ENCODE measurements at regions not wholly inside any gene's neighbourhood (a gene's known extent, or its start where the extent isn't known, plus 50 kb on each side); places are given as distances from the start of the nearest gene placed in this dataset.
"Not testable (repeated sequence)": the region's sequence is repeated elsewhere in the genome, so short reads cannot be mapped to it uniquely, and the experiment has no call there.

DNA sequence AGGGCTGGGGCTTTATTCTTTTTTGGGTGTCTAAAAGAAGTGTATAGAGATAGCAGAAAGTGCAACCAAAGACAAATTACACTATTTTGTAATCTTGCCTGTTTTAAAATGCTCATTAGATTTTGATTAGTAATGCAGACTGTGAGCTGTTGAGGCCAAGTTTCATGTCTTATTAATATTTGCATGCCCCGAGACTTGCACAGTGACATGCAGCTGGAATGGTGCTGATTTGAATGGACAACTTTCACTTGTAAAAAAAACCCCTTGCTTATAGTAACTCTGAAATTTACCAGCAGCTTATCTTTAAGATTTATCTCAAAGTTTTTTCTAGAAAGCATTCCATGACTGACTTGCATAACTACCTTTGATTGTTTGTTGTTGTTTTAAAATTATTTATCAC lies 835.1 kb upstream of the IGFBP7 start:
- FAIRE-seq (no peak), DNase-seq (ENCODE audit: low read depth) (no peak)
- no peaks in the 10 kb centered on the region for H3K27me3 ChIP-seq (ENCODE audit: control insufficient read depth, insufficient read depth, low read length)
- TF ChIP-seq, protein P1, sequence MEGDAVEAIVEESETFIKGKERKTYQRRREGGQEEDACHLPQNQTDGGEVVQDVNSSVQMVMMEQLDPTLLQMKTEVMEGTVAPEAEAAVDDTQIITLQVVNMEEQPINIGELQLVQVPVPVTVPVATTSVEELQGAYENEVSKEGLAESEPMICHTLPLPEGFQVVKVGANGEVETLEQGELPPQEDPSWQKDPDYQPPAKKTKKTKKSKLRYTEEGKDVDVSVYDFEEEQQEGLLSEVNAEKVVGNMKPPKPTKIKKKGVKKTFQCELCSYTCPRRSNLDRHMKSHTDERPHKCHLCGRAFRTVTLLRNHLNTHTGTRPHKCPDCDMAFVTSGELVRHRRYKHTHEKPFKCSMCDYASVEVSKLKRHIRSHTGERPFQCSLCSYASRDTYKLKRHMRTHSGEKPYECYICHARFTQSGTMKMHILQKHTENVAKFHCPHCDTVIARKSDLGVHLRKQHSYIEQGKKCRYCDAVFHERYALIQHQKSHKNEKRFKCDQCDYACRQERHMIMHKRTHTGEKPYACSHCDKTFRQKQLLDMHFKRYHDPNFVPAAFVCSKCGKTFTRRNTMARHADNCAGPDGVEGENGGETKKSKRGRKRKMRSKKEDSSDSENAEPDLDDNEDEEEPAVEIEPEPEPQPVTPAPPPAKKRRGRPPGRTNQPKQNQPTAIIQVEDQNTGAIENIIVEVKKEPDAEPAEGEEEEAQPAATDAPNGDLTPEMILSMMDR (IDR thresholded peaks at IDR 0.05; ENCODE audit: insufficient read depth, low read length, severe bottlenecking): no peak
- no peak overlapping the region for H3K4me3 ChIP-seq (ENCODE audit: low read depth, low read length)
- H3K36me3 ChIP-seq (ENCODE audit: control insufficient read depth, insufficient read depth, low read length): no peaks in the 10 kb centered on the region

DNA sequence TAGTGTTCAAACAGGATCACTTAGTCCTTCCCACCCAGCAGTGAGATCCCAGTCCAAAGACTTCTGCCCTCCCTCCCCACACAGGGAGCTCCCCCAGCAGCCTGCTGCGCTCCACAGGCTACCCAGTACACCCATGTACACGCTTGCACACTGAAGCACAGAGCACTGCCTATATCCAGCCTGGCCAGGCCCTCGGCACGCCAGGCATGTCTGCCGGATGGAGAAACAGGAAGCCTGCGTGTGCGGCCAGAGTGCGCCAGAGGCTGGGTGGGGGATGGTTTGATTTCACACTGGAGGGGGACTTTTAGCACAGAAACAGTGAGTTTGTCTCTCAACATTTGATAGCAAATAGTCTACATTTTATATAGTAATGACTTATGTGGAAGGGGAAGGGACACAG lies 833.5 kb upstream of the IGFBP7 start:
- FAIRE-seq (no peak), DNase-seq (ENCODE audit: low read depth) (no peak)
- Histone ChIP-seq H3K36me3 (ENCODE audit: control insufficient read depth, insufficient read depth, low read length) (no peaks in the 10 kb centered on the region), H3K4me3 (ENCODE audit: low read depth, low read length) (no peak overlapping the region), H3K27me3 (ENCODE audit: control insufficient read depth, insufficient read depth, low read length) (no peaks in the 10 kb centered on the region)
- TF ChIP-seq, protein P1 (IDR thresholded peaks at IDR 0.05; ENCODE audit: insufficient read depth, low read length, severe bottlenecking): no peak

DNA sequence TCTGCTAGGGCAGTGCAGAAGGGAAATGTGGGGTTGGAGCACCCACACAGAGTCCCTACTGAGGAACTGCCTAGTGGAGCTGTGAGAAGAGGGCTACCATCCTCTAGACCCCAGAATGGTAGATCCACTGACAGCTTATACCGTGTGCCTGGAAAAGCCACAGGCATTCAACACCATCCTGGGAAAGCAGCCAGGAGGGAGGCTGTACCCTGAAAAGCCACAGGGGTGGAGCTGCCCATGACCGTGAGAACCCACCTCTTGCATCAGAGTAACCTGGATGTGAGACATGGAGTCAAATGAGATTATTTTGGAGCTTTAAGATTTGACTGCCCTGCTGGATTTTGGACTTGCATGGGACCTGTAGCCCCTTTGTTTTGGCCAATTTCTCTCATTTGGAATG lies 827.1 kb upstream of the IGFBP7 start:
- DNase-seq (ENCODE audit: low read depth); H3K4me3 ChIP-seq (ENCODE audit: low read depth, low read length); H3K36me3 ChIP-seq (ENCODE audit: control insufficient read depth, insufficient read depth, low read length); FAIRE-seq; H3K27me3 ChIP-seq (ENCODE audit: control insufficient read depth, insufficient read depth, low read length): not testable (repeated sequence)

DNA sequence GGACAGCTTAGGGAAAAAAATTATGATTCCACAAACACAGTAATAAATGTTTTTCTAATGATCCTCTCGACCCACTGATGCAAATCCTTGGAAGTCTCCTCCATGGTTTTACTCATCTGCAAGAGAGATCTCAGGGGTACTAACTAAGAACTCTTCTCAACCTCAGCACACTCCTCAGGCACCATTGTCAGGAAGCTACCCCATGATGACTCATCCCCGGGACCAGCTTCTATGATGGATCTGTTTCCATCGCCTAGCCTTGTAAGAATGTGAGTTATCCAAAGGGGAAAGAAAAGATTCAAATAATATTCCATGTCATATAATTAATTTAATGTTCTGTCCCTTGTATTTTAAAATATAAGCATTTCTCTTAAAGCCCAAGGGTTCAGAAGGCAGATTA lies 816.1 kb upstream of the IGFBP7 start:
- DNase-seq (ENCODE audit: low read depth) (no peak), FAIRE-seq (no peak)
- H3K27me3 ChIP-seq (ENCODE audit: control insufficient read depth, insufficient read depth, low read length): no peaks in the 10 kb centered on the region
- TF ChIP-seq, protein P1 (IDR thresholded peaks at IDR 0.05; ENCODE audit: insufficient read depth, low read length, severe bottlenecking): no peak
- no peak overlapping the region for H3K4me3 ChIP-seq (ENCODE audit: low read depth, low read length)
- H3K36me3 ChIP-seq (ENCODE audit: control insufficient read depth, insufficient read depth, low read length): no peaks in the 10 kb centered on the region

DNA sequence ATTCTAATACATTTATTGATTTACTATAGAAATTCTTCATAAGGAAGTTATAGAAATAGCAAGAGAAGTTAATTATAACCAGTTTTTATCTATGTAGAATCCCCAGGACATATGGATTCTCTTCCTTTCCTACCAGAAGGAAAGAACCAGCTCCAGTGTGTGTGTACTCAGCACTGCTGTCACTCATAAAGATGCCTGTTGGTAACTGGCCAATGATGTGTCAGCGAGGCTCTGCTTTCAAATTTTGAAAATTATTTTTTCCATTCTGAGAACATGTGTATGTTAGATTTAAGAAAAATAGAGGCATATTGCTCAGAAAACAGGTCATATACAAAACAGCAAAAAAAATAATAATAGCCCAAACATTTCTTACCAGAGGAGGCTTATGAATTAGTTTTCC lies 814.8 kb upstream of the IGFBP7 start:
- no peaks in the 10 kb centered on the region for H3K36me3 ChIP-seq (ENCODE audit: control insufficient read depth, insufficient read depth, low read length)
- TF ChIP-seq, protein P1 (IDR thresholded peaks at IDR 0.05; ENCODE audit: insufficient read depth, low read length, severe bottlenecking): no peak
- FAIRE-seq: no peak
- no peak overlapping the region for H3K4me3 ChIP-seq (ENCODE audit: low read depth, low read length)
- H3K27me3 ChIP-seq (ENCODE audit: control insufficient read depth, insufficient read depth, low read length): no peaks in the 10 kb centered on the region
- DNase-seq (ENCODE audit: low read depth): no peak

DNA sequence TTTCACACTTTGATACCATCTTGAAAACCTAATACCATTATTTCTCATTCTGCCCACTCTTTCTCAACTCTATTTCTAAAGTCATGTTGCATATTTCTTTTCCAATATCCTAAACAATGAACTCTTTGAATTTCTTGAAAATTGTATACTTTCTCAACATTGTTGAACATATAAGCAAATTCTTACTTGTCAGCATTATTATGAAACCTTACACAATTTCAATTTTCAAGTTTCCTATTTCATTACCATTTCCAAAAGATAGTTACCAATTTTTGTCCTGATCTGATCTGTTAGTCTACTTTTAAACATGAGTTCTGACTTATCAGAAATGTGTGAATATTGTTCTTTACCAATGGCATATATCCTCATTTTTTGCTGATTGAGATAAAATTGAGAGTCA lies 806.3 kb upstream of the IGFBP7 start:
- no peak overlapping the region for H3K4me3 ChIP-seq (ENCODE audit: low read depth, low read length)
- TF ChIP-seq, protein P1 (IDR thresholded peaks at IDR 0.05; ENCODE audit: insufficient read depth, low read length, severe bottlenecking): no peak
- H3K27me3 ChIP-seq (ENCODE audit: control insufficient read depth, insufficient read depth, low read length): no peaks in the 10 kb centered on the region
- DNase-seq (ENCODE audit: low read depth) (no peak), FAIRE-seq (no peak)
- H3K36me3 ChIP-seq (ENCODE audit: control insufficient read depth, insufficient read depth, low read length): no peaks in the 10 kb centered on the region
